A673 (cell line): ENCODE measurements at regions not wholly inside any gene's neighbourhood (a gene's known extent, or its start where the extent isn't known, plus 50 kb on each side); places are given as distances from the start of the nearest gene placed in this dataset.
A peak's percentile ranks its signal among the peaks of the same experiment; 100 is the strongest.

Source experiments
- BruUV-seq: library from RNA; stranded (reverse); fragments of 400-500 nt; replicated peaks from 2 replicates; lab custom pipeline; 2021; lab: Mats Ljungman, UMichigan
- CTCF ChIA-PET: fragments of 300-600 bp; sonication (Branson Sonifier 250); formaldehyde crosslinking; loops from one replicate; lab custom pipeline; 2022; ENCODE audit warnings: antibody characterized with exemption; lab: Charles Lee
- POLR2A ChIA-PET: fragments of 300-600 bp; sonication (Branson Sonifier 250); formaldehyde crosslinking; loops from one replicate; lab custom pipeline; 2022; ENCODE audit warnings: antibody characterized with exemption; ENCODE audit not compliant: low non-redundant PET; lab: Charles Lee
- DNase-seq: peaks from one replicate; pipeline ENCODE4 v3.0.0-alpha.2; 2015; ENCODE audit warnings: low spot score
- H3K27ac ChIP-seq: fragments of 200-600 bp; sonication (generic); 2 replicates; pipeline ENCODE4 v1.5.1; 2016; ENCODE audit warnings: mixed run types, low read depth, mild to moderate bottlenecking, mixed read lengths, antibody characterized with exemption, low read length; ENCODE audit not compliant: poor library complexity, severe bottlenecking
- H3K27me3 ChIP-seq: fragments of 200-600 bp; sonication (generic); replicated peaks from 2 replicates; pipeline ENCODE4 v1.6.1; 2017; ENCODE audit warnings: mixed run types, low read depth, mild to moderate bottlenecking, mixed read lengths, antibody characterized with exemption, low read length; ENCODE audit not compliant: insufficient read depth, poor library complexity
- H3K36me3 ChIP-seq: fragments of 200-600 bp; sonication (generic); 2 replicates; pipeline ENCODE4 v1.6.1; 2016; ENCODE audit warnings: mixed run types, mild to moderate bottlenecking, mixed read lengths, antibody characterized with exemption, low read length; ENCODE audit not compliant: insufficient read depth, poor library complexity, severe bottlenecking
- H3K4me1 ChIP-seq: fragments of 200-600 bp; sonication (generic); 2 replicates; pipeline ENCODE4 v1.6.1; 2017; ENCODE audit warnings: mixed run types, mild to moderate bottlenecking, mixed read lengths, antibody characterized with exemption, low read length; ENCODE audit not compliant: insufficient read depth, poor library complexity, severe bottlenecking
- H3K4me3 ChIP-seq: fragments of 200-600 bp; sonication (generic); 2 replicates; pipeline ENCODE4 v1.5.1; 2016; ENCODE audit warnings: low read depth, mixed run types, mild to moderate bottlenecking, mixed read lengths, low read length; ENCODE audit not compliant: poor library complexity, severe bottlenecking
- H3K9me3 ChIP-seq: fragments of 200-600 bp; sonication (generic); 2 replicates; pipeline ENCODE4 v1.6.1; 2016; ENCODE audit warnings: mixed run types, low read depth, mild to moderate bottlenecking, mixed read lengths, antibody characterized with exemption, low read length; ENCODE audit not compliant: poor library complexity, severe bottlenecking
- EZH2 ChIP-seq: fragments of 200-600 bp; sonication (generic); IDR thresholded peaks from 2 replicates; pipeline ENCODE4 v1.6.1; 2017; ENCODE audit warnings: borderline replicate concordance, low read depth, mild to moderate bottlenecking, mixed read lengths, antibody characterized with exemption, low read length; ENCODE audit not compliant: poor library complexity, severe bottlenecking
- intact Hi-C: fragments of 100-400 bp; cut with micrococcal nuclease; formaldehyde crosslinking; loops from one replicate; pipeline ENCODE4 v1.10.0; 2022; ENCODE audit not compliant: unreplicated experiment
- TF ChIP-seq, protein P1 (sequence below): fragments of 300-800, 200-600 bp; sonication (generic); conservative IDR thresholded peaks from 2 replicates; pipeline ENCODE4 v1.5.1; 2017; ENCODE audit warnings: low read depth, mild to moderate bottlenecking, antibody characterized with exemption, low read length, moderate library complexity, mixed read lengths

DNA sequence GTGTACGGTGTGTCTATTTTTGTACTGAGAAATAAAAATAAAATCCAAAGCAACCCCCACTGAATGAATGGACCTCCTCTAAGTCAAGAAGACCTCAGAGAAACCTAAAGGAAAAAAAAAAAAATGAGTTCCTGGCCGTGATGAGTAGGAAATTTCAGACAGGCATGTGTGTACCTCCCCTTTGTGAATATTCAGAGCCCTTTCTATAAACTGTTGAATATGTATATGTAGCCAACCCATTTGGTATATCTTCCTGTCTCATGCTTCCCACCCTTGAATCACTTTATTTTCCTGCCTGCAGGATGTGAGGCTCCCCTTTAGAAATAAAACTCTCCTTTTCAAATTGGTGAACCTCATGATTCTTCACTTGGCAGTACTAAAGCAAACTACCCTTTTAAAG, 887.8 kb upstream of the NCAM2 start:
- intact Hi-C loops, result no loop called here
- no peak overlapping the region for H3K4me3 ChIP-seq
- no peak overlapping the region for H3K27ac ChIP-seq
- TF ChIP-seq EZH2, result no peak
- H3K27me3 ChIP-seq, result no peaks in the 10 kb centered on the region
- CTCF ChIA-PET, result no interaction called here
- peak; percentile 6 for DNase-seq
- H3K36me3 ChIP-seq, result no peaks in the 10 kb centered on the region
- H3K4me1 ChIP-seq, result no peaks in the 10 kb centered on the region
- H3K9me3 ChIP-seq, result peaks cover 32% of the 10 kb centered on the region
- POLR2A ChIA-PET, result no interaction called here
- BruUV-seq, result no TSS peak

DNA sequence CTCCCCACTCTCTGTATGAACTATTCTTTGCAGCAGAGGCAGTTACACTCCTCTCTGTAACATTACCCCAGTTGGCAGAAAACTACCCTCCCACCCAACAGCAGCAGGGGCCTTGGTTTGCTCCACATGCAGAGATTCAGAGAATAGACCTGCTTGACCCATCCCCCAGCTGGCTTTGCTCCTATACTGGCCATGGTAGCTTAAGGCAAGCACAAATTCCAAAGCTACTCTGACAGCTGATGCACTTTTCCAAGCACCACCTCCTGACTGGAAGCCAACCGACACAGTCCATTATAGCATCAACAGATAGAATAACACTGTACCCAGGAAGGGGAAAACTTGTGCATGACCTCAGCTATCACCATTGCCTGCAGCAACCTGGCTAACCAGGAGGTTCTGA, 846.5 kb upstream of the NCAM2 start:
- TF ChIP-seq EZH2, result no peak
- TF ChIP-seq, protein P1, sequence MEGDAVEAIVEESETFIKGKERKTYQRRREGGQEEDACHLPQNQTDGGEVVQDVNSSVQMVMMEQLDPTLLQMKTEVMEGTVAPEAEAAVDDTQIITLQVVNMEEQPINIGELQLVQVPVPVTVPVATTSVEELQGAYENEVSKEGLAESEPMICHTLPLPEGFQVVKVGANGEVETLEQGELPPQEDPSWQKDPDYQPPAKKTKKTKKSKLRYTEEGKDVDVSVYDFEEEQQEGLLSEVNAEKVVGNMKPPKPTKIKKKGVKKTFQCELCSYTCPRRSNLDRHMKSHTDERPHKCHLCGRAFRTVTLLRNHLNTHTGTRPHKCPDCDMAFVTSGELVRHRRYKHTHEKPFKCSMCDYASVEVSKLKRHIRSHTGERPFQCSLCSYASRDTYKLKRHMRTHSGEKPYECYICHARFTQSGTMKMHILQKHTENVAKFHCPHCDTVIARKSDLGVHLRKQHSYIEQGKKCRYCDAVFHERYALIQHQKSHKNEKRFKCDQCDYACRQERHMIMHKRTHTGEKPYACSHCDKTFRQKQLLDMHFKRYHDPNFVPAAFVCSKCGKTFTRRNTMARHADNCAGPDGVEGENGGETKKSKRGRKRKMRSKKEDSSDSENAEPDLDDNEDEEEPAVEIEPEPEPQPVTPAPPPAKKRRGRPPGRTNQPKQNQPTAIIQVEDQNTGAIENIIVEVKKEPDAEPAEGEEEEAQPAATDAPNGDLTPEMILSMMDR, result no peak
- no peak for DNase-seq
- Histone ChIP-seq H3K36me3 (no peaks in the 10 kb centered on the region), H3K9me3 (peaks cover 29% of the 10 kb centered on the region), H3K27ac (no peak overlapping the region), H3K27me3 (no peaks in the 10 kb centered on the region), H3K4me1 (no peaks in the 10 kb centered on the region), H3K4me3 (no peak overlapping the region)
- POLR2A ChIA-PET, result no interaction called here
- CTCF ChIA-PET, result no interaction called here
- no TSS peak for BruUV-seq
- intact Hi-C loops, result no loop called here

DNA sequence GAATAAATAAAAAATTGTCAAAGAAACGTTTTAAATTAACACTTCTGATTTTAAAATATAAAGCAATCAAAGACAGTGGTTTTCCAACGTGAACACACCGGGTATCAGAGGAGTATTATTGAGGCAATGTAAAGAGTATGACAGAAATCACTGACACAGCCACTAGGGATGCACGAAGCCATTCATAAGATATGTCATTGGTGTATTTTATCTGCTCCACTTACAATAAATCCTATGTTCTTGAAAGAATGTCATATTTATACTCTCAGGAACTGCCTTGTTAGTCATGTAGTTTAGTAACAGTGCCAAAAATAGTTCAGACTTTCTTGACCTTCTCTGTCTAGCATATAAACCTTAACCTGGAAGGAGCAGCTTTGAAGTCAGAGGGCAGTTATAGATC, 835.0 kb upstream of the NCAM2 start:
- H3K27ac ChIP-seq, result no peak overlapping the region
- TF ChIP-seq, protein P1, result no peak
- ChIA-PET CTCF (no interaction called here), POLR2A (no interaction called here)
- intact Hi-C loops, result no loop called here
- DNase-seq, result no peak
- H3K27me3 ChIP-seq, result no peaks in the 10 kb centered on the region
- no peaks in the 10 kb centered on the region for H3K36me3 ChIP-seq
- H3K4me3 ChIP-seq, result no peak overlapping the region
- no TSS peak for BruUV-seq
- H3K9me3 ChIP-seq, result peaks cover 25% of the 10 kb centered on the region
- no peaks in the 10 kb centered on the region for H3K4me1 ChIP-seq

DNA sequence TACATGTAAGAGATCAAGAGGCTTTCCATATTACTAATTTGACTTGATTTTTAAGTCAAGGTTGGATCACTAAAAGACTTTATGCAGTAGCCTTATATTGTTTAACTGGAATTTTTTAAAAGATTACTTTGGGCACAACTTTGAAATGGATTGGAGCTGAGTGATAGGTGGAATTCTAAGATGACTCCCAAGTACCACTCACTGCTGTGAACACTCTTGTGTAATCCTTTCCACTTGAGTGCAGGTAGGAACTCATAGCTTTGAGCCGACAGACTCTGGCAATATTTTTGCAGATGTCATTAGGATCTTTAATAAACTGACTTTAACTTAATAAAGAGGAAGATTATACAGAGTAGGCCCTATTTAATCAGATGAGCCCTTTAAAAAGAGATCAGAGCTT, 831.1 kb upstream of the NCAM2 start:
- POLR2A ChIA-PET, result no interaction called here
- Histone ChIP-seq H3K36me3 (no peaks in the 10 kb centered on the region), H3K27me3 (no peaks in the 10 kb centered on the region), H3K4me1 (no peaks in the 10 kb centered on the region), H3K4me3 (no peak overlapping the region), H3K27ac (no peak overlapping the region), H3K9me3 (peaks cover 30% of the 10 kb centered on the region)
- BruUV-seq, result no TSS peak
- CTCF ChIA-PET, result no interaction called here
- TF ChIP-seq, protein P1, result no peak
- TF ChIP-seq EZH2, result no peak
- no peak for DNase-seq
- intact Hi-C loops, result no loop called here
